H9 (cell line): ENCODE measurements at regions not wholly inside any gene's neighbourhood (a gene's known extent, or its start where the extent isn't known, plus 50 kb on each side); places are given as distances from the start of the nearest gene placed in this dataset.

Source experiments
- DNase-seq: peaks from one replicate; pipeline ENCODE4 v3.0.0-alpha.2; 2017
- H2AFZ ChIP-seq: one replicate; pipeline ENCODE4 v1.6.1; 2013; ENCODE audit warnings: mild to moderate bottlenecking, low read length, control low read depth, moderate library complexity
- H2AK5ac ChIP-seq: 2 replicates; pipeline ENCODE4 v1.6.1; 2013; ENCODE audit warnings: low read length, control low read depth, mixed read lengths; ENCODE audit not compliant: insufficient read length
- H2BK120ac ChIP-seq: one replicate; pipeline ENCODE4 v1.6.1; 2013; ENCODE audit warnings: low read depth, mild to moderate bottlenecking, low read length, control low read depth, inconsistent platforms; ENCODE audit not compliant: poor library complexity, severe bottlenecking
- H2BK12ac ChIP-seq: 2 replicates; pipeline ENCODE4 v1.6.1; 2013; ENCODE audit warnings: low read length, control low read depth, mixed read lengths, low read depth; ENCODE audit not compliant: insufficient read length
- H2BK15ac ChIP-seq: 2 replicates; pipeline ENCODE4 v1.6.1; 2013; ENCODE audit warnings: low read depth, low read length, control low read depth
- H2BK20ac ChIP-seq: one replicate; pipeline ENCODE4 v1.6.1; 2013; ENCODE audit warnings: low read depth, mild to moderate bottlenecking, low read length, control low read depth, inconsistent platforms; ENCODE audit not compliant: poor library complexity, severe bottlenecking
- H2BK5ac ChIP-seq: 2 replicates; pipeline ENCODE4 v1.6.1; 2013; ENCODE audit warnings: low read length, control low read depth, mixed read lengths; ENCODE audit not compliant: insufficient read length
- H3K14ac ChIP-seq: 2 replicates; pipeline ENCODE4 v1.6.1; 2013; ENCODE audit warnings: low read length, control low read depth; ENCODE audit not compliant: insufficient read depth
- H3K18ac ChIP-seq: 2 replicates; pipeline ENCODE4 v1.6.1; 2013; ENCODE audit warnings: low read depth, mild to moderate bottlenecking, mixed read lengths, low read length, control low read depth; ENCODE audit not compliant: insufficient read length
- H3K23ac ChIP-seq: 2 replicates; pipeline ENCODE4 v1.6.1; 2013; ENCODE audit warnings: low read length, control low read depth, mixed read lengths, low read depth; ENCODE audit not compliant: insufficient read length
- H3K23me2 ChIP-seq: 2 replicates; pipeline ENCODE4 v1.6.1; 2013; ENCODE audit warnings: low read depth, mild to moderate bottlenecking, mixed read lengths, low read length, control low read depth; ENCODE audit not compliant: insufficient read length, poor library complexity, severe bottlenecking
- H3K27ac ChIP-seq: 2 replicates; pipeline ENCODE4 v1.5.1; 2013; ENCODE audit warnings: low read length, control low read depth, mixed read lengths, low read depth; ENCODE audit not compliant: insufficient read length
- H3K27me3 ChIP-seq: 2 replicates; pipeline ENCODE4 v1.6.1; 2013; ENCODE audit warnings: low read length, control low read depth, inconsistent platforms; ENCODE audit not compliant: insufficient read depth
- H3K4ac ChIP-seq: 2 replicates; pipeline ENCODE4 v1.6.1; 2013; ENCODE audit warnings: low read depth, mild to moderate bottlenecking, control low read depth, inconsistent platforms, low read length, moderate library complexity
- H3K4me1 ChIP-seq: 2 replicates; pipeline ENCODE4 v1.6.1; 2013; ENCODE audit warnings: low read length, control low read depth, inconsistent platforms; ENCODE audit not compliant: insufficient read depth
- H3K4me2 ChIP-seq: 2 replicates; pipeline ENCODE4 v1.6.1; 2013; ENCODE audit warnings: low read length, control low read depth, mixed read lengths; ENCODE audit not compliant: insufficient read length, insufficient read depth
- H3K56ac ChIP-seq: 2 replicates; pipeline ENCODE4 v1.6.1; 2013; ENCODE audit warnings: low read depth, mild to moderate bottlenecking, mixed read lengths, low read length, control low read depth; ENCODE audit not compliant: insufficient read length
- H3K79me1 ChIP-seq: 2 replicates; pipeline ENCODE4 v1.6.1; 2013; ENCODE audit warnings: low read depth, mild to moderate bottlenecking, moderate library complexity, low read length, control low read depth, inconsistent platforms; ENCODE audit not compliant: insufficient read depth, poor library complexity, severe bottlenecking
- H3K79me2 ChIP-seq: 2 replicates; pipeline ENCODE4 v1.6.1; 2013; ENCODE audit warnings: low read length, control low read depth, inconsistent platforms; ENCODE audit not compliant: insufficient read depth
- H3K9ac ChIP-seq: 2 replicates; pipeline ENCODE4 v1.6.1; 2013; ENCODE audit warnings: low read length, control low read depth, mixed read lengths; ENCODE audit not compliant: insufficient read length; ENCODE audit errors: extremely low read depth
- H3K9me3 ChIP-seq: one replicate; pipeline ENCODE4 v1.6.1; 2013; ENCODE audit warnings: low read depth, low read length, inconsistent platforms; ENCODE audit not compliant: control insufficient read depth
- H3T11ph ChIP-seq: one replicate; pipeline ENCODE4 v1.6.1; 2013; ENCODE audit warnings: mild to moderate bottlenecking, low read length, control low read depth, inconsistent platforms
- H4K20me1 ChIP-seq: one replicate; pipeline ENCODE4 v1.6.1; 2013; ENCODE audit not compliant: control insufficient read depth, insufficient read length, insufficient read depth
- H4K5ac ChIP-seq: 2 replicates; pipeline ENCODE4 v1.6.1; 2013; ENCODE audit warnings: low read depth, mild to moderate bottlenecking, mixed read lengths, low read length, control low read depth; ENCODE audit not compliant: insufficient read length
- H4K8ac ChIP-seq: replicated peaks from 2 replicates; pipeline ENCODE4 v1.6.1; 2013; ENCODE audit warnings: low read length, control low read depth, mixed read lengths, low read depth; ENCODE audit not compliant: insufficient read length
- H4K91ac ChIP-seq: 2 replicates; pipeline ENCODE4 v1.6.1; 2013; ENCODE audit warnings: low read depth, mild to moderate bottlenecking, moderate library complexity, mixed read lengths, low read length, control low read depth; ENCODE audit not compliant: insufficient read length
- H3K27ac Mint-ChIP-seq, 3 experiments: 2 replicates in 2 of 3; 3 replicates in 1 of 3; pipeline ENCODE4 v1.8.0; 2020 to 2021; ENCODE audit warnings: mixed read lengths in 3 of 3, mild to moderate bottlenecking in 1 of 3, moderate library complexity in 1 of 3
- H3K27me3 Mint-ChIP-seq: 2 replicates; pipeline ENCODE4 v1.8.0; 2021; ENCODE audit warnings: low read depth, mild to moderate bottlenecking, moderate library complexity, mixed read lengths
- H3K36me3 Mint-ChIP-seq, 3 experiments: 2 replicates in 2 of 3; 3 replicates in 1 of 3; pipeline ENCODE4 v1.8.0; 2020 to 2021; ENCODE audit warnings: low read depth in 3 of 3, mixed read lengths in 3 of 3; ENCODE audit not compliant: insufficient read depth in 1 of 3
- H3K4me1 Mint-ChIP-seq, 2 experiments: 2 replicates each; pipeline ENCODE4 v1.8.0; 2020; ENCODE audit warnings: mixed read lengths in 2 of 2
- H3K4me3 Mint-ChIP-seq, 2 experiments: 2 replicates in 1 of 2; 3 replicates in 1 of 2; pipeline ENCODE4 v1.8.0; 2020 to 2021; ENCODE audit warnings: mild to moderate bottlenecking in 2 of 2, mixed read lengths in 2 of 2, moderate library complexity in 1 of 2
- H3K9me3 Mint-ChIP-seq, 2 experiments: 2 replicates in 1 of 2; 3 replicates in 1 of 2; pipeline ENCODE4 v1.8.0; 2020; ENCODE audit warnings: mild to moderate bottlenecking in 2 of 2, mixed read lengths in 2 of 2, moderate library complexity in 1 of 2
- CTCF ChIP-seq: fragments of 200-600 bp; sonication (generic); conservative IDR thresholded peaks from 3 replicates; pipeline ENCODE4 v1.8.0; 2021; ENCODE audit warnings: antibody characterized with exemption, mild to moderate bottlenecking
- WGBS: extraction: QIAGEN DNeasy Blood & Tissue Kit; methylation state at CpG from one replicate; pipeline ENCODE4 v1.1.7; 2013; ENCODE audit warnings: missing lambda C conversion rate, low lambda C conversion rate, mixed read lengths; ENCODE audit not compliant: insufficient read length; ENCODE audit errors: extremely low coverage; 5-methylcytosine and 5-hydroxymethylcytosine counted together

GRCh38 chrX:124274438-124275181, 57.9 kb upstream of the TEX13D start:
- Histone ChIP-seq H3K18ac (no peak overlapping the region), H3K9me3 (peaks cover 20% of the 10 kb centered on the region), H2AK5ac (no peak overlapping the region), H3K79me1 (no peaks in the 10 kb centered on the region), H3K4me1 (no peaks in the 10 kb centered on the region), H3K27me3 (no peaks in the 10 kb centered on the region), H3T11ph (no peak overlapping the region), H2AFZ (no peak overlapping the region), H3K23me2 (no peaks in the 10 kb centered on the region), H3K4ac (no peak overlapping the region), H3K27ac (no peak overlapping the region), H3K4me2 (no peak overlapping the region), H2BK12ac (no peak overlapping the region), H2BK5ac (no peak overlapping the region), H2BK15ac (no peak overlapping the region), H3K23ac (no peak overlapping the region), H4K8ac (no peak overlapping the region), H4K20me1 (no peaks in the 10 kb centered on the region), H3K56ac (no peak overlapping the region), H3K14ac (no peak overlapping the region), H2BK20ac (no peak overlapping the region), H3K79me2 (no peaks in the 10 kb centered on the region), H3K9ac (no peak overlapping the region), H2BK120ac (no peak overlapping the region), H4K5ac (no peak overlapping the region), H4K91ac (no peak overlapping the region)
- no peak overlapping the region for H3K4me3 Mint-ChIP-seq
- no CpG with 5 or more reads among the region's 10 CpGs for WGBS
- DNase-seq, result peak; percentile 27
- peaks cover 2 to 9% of the 10 kb centered on the region in 2 experiments; a peak in 4 of 5 replicates for H3K9me3 Mint-ChIP-seq
- no peak; the same call in 2 of the 3 replicates for TF ChIP-seq CTCF
- H3K27me3 Mint-ChIP-seq, result no peaks in the 10 kb centered on the region; the same call in 1 of the 2 replicates
- no peak overlapping the region for H3K27ac Mint-ChIP-seq
- peaks cover 7 to 13% of the 10 kb centered on the region in 2 experiments for H3K4me1 Mint-ChIP-seq
- no peaks in the 10 kb centered on the region; a peak in 1 of 7 replicates for H3K36me3 Mint-ChIP-seq
